A549 (cell line): ENCODE measurements at regions not wholly inside any gene's neighbourhood (a gene's known extent, or its start where the extent isn't known, plus 50 kb on each side); places are given as distances from the start of the nearest gene placed in this dataset.

ENCODE experiments used
- ATAC-seq, 2 experiments: fragments of 200-7000 bp in 1 of 2; fragments of >200 bp in 1 of 2; cut with Nextera tagmentation in 1 of 2; cut with Tn5 transposase in 1 of 2; 3 replicates each; pipeline versions ENCODE4 v1.8.0 to v1.9.1; 2018 to 2020; ENCODE audit warnings: mild to moderate bottlenecking in 1 of 2, moderate library complexity in 1 of 2
- CTCF ChIA-PET: fragments of 300-600 bp; sonication (Branson Sonifier 250); formaldehyde crosslinking; extraction: SDS; loops from one replicate; lab custom pipeline; 2021; ENCODE audit warnings: antibody characterized with exemption, inconsistent platforms; lab: Yijun Ruan, JAX
- POLR2A ChIA-PET: fragments of 350-600 bp; formaldehyde crosslinking; extraction: SDS; loops from one replicate; lab custom pipeline; 2021; ENCODE audit warnings: antibody characterized with exemption, inconsistent platforms; lab: Yijun Ruan, JAX
- DNase-seq, 2 experiments: peaks; one replicate each; pipeline versions ENCODE4 v3.0.0 to v3.0.0-alpha.2; 2011 to 2016; ENCODE audit warnings: low read depth in 1 of 2, low spot score in 1 of 2
- FAIRE-seq: peaks from 2 replicates; lab custom pipeline; 2011; peaks lifted over from hg19 to GRCh38; lab: Jason Lieb, UNC
- H3K27ac ChIP-seq, 2 experiments: fragments of >200 bp; sonication (Bioruptor Twin); formaldehyde crosslinking; 3 replicates each; pipeline ENCODE4 v1.5.1; 2016 to 2017
- H3K4me1 ChIP-seq: fragments of >200 bp; sonication (Bioruptor Twin); formaldehyde crosslinking; 3 replicates; pipeline ENCODE4 v1.6.1; 2016
- H3K4me2 ChIP-seq: fragments of >200 bp; sonication (Bioruptor Twin); formaldehyde crosslinking; 3 replicates; pipeline ENCODE4 v1.6.1; 2016
- H3K4me3 ChIP-seq: fragments of >200 bp; sonication (Bioruptor Twin); formaldehyde crosslinking; 3 replicates; pipeline ENCODE4 v1.5.1; 2016
- H3K9me3 ChIP-seq: fragments of >200 bp; sonication (Bioruptor Twin); formaldehyde crosslinking; 3 replicates; pipeline ENCODE4 v1.6.1; 2016
- BHLHE40 ChIP-seq: IDR thresholded peaks from 2 replicates; pipeline ENCODE4 v1.6.1; 2012; ENCODE audit warnings: low read depth, low read length, inconsistent platforms
- CHD4 ChIP-seq: fragments of 200-600 bp; sonication (generic); IDR thresholded peaks from 2 replicates; pipeline ENCODE4 v1.6.1; 2016; ENCODE audit warnings: antibody characterized with exemption, mild to moderate bottlenecking, borderline replicate concordance
- EP300 ChIP-seq, 2 experiments: fragments of >200 bp; sonication (Bioruptor Twin); formaldehyde crosslinking; IDR thresholded peaks; 2 replicates in 1 of 2; 3 replicates in 1 of 2; pipeline ENCODE4 v1.6.1; 2016 to 2017
- ESRRA ChIP-seq: fragments of 150-350 bp; IDR thresholded peaks from 2 replicates; pipeline ENCODE4 v1.6.1; 2014; ENCODE audit warnings: mild to moderate bottlenecking, low read length, borderline replicate concordance
- FOSB ChIP-seq: fragments of 250-450 bp; sonication (Bioruptor Pico); IDR thresholded peaks from 2 replicates; pipeline ENCODE4 v1.5.0; 2020; ENCODE audit warnings: mild to moderate bottlenecking, moderate library complexity
- FOSL2 ChIP-seq, 2 experiments: fragments of 450-650 bp in 1 of 2; fragments of >200 bp in 1 of 2; sonication (Bioruptor Twin) in 1 of 2; formaldehyde crosslinking; IDR thresholded peaks; 2 replicates each; pipeline versions ENCODE4 v1.5.0 to v1.6.1; 2016 to 2020; ENCODE audit warnings: mild to moderate bottlenecking in 1 of 2, moderate library complexity in 1 of 2
- GATA3 ChIP-seq: IDR thresholded peaks from 2 replicates; pipeline ENCODE4 v1.6.1; 2012; ENCODE audit warnings: borderline replicate concordance
- HEYL ChIP-seq: fragments of 250-450 bp; sonication (Bioruptor Pico); IDR thresholded peaks from 2 replicates; pipeline ENCODE4 v1.8.0; 2021; ENCODE audit warnings: mild to moderate bottlenecking, moderate library complexity
- HOXA7 ChIP-seq: fragments of 250-450 bp; sonication (Bioruptor Pico); IDR thresholded peaks from 2 replicates; pipeline ENCODE4 v1.5.0; 2020; ENCODE audit warnings: mild to moderate bottlenecking, moderate library complexity
- HOXB13 ChIP-seq: fragments of 250-450 bp; sonication (Bioruptor Pico); IDR thresholded peaks from 2 replicates; pipeline ENCODE4 v1.5.0; 2020; ENCODE audit warnings: low read depth, mild to moderate bottlenecking, moderate library complexity
- JUN ChIP-seq, 2 experiments: fragments of >200 bp; sonication (Bioruptor Twin); formaldehyde crosslinking; IDR thresholded peaks; 2 replicates in 1 of 2; 3 replicates in 1 of 2; pipeline ENCODE4 v1.6.1; 2016 to 2017
- JUNB ChIP-seq: fragments of >200 bp; sonication (Bioruptor Twin); formaldehyde crosslinking; IDR thresholded peaks from 2 replicates; pipeline ENCODE4 v1.6.1; 2016
- MYC ChIP-seq: IDR thresholded peaks from 2 replicates; pipeline ENCODE4 v1.6.1; 2012; ENCODE audit warnings: mild to moderate bottlenecking, inconsistent platforms, low read length, improper control_type of control experiment, borderline replicate concordance
- NFE2L2 ChIP-seq: fragments of 150-350 bp; conservative IDR thresholded peaks from 2 replicates; pipeline ENCODE4 v1.6.1; 2014; ENCODE audit warnings: low read length
- PHF8 ChIP-seq: fragments of 200-600 bp; sonication (generic); IDR thresholded peaks from 2 replicates; pipeline ENCODE4 v1.6.1; 2016; ENCODE audit warnings: low read depth, mild to moderate bottlenecking, antibody characterized with exemption, moderate library complexity, borderline replicate concordance
- POLR2A ChIP-seq: IDR thresholded peaks from 2 replicates; pipeline ENCODE4 v1.6.1; 2012; ENCODE audit warnings: mild to moderate bottlenecking, low read length
- RARB ChIP-seq: fragments of 250-450 bp; sonication (Bioruptor Pico); IDR thresholded peaks from 2 replicates; pipeline ENCODE4 v1.8.0; 2021; ENCODE audit warnings: mild to moderate bottlenecking, moderate library complexity
- SMC3 ChIP-seq: fragments of >200 bp; sonication (Bioruptor Twin); formaldehyde crosslinking; IDR thresholded peaks from 3 replicates; pipeline ENCODE4 v1.6.1; 2018; ENCODE audit warnings: inconsistent platforms
- ZFP36 ChIP-seq: fragments of 450-650 bp; IDR thresholded peaks from 2 replicates; pipeline ENCODE4 v1.6.1; 2014; ENCODE audit warnings: borderline replicate concordance; ENCODE audit not compliant: partially characterized antibody
- WGBS: methylation state at CpG from one replicate; pipeline ENCODE4 v1.1.6; 2017; ENCODE audit errors: missing lambda C conversion rate; 5-methylcytosine and 5-hydroxymethylcytosine counted together
- TF ChIP-seq, protein P1 (sequence below): fragments of >200 bp; sonication (Bioruptor Twin); formaldehyde crosslinking; IDR thresholded peaks from 3 replicates; pipeline ENCODE4 v1.5.1; 2016
- TF ChIP-seq, protein P2 (sequence below): fragments of 450-650 bp; IDR thresholded peaks from 2 replicates; pipeline ENCODE4 v1.6.1; 2014; ENCODE audit warnings: antibody characterized with exemption
- TF ChIP-seq, protein P3 (sequence below): IDR thresholded peaks from 2 replicates; pipeline ENCODE4 v1.6.1; 2012
- TF ChIP-seq, protein P4 (sequence below): fragments of >200 bp; sonication (Bioruptor Twin); formaldehyde crosslinking; IDR thresholded peaks from 2 replicates; pipeline ENCODE4 v1.6.1; 2016
- TF ChIP-seq, protein P5 (sequence below): IDR thresholded peaks from 2 replicates; pipeline ENCODE4 v1.6.1; 2012; ENCODE audit warnings: low read depth, borderline replicate concordance
- TF ChIP-seq, protein P6 (sequence below): fragments of 250-450 bp; sonication (Bioruptor Pico); IDR thresholded peaks from 2 replicates; pipeline ENCODE4 v1.5.0; 2020; ENCODE audit warnings: low read depth, mild to moderate bottlenecking, moderate library complexity

DNA sequence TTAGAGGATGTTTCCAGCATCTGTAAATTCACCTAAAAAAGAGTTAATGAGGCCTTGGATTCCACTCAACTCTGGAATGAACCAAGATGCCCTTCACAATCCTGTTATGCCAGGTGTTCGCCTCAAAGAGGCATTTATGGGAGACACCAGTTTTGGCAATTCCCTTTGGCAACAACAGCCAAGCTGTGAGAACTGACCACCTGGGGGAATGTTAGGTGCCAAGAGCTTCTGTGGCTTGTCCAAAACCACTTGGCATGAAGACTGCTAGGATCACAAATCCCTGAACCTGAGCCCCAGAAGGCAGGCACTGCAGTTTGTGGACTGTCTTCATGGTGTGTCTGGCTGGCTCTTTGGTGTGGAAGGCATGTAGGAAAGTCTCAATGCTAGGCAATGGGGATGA, 164.4 kb upstream of the BDNF start:
- DNase-seq (no peak), ATAC-seq (no peak), FAIRE-seq (no peak)
- ChIA-PET POLR2A (no interaction called here), CTCF (interaction anchor here (1.1 to 1.3 kb wide), 3 partner anchors 11 to 147 kb away, joined by 3 to 5 read pairs (median 3); no protein-coding TSS in a partner anchor)
- H3K27ac ChIP-seq, result no peak overlapping the region
- no peak overlapping the region for H3K4me3 ChIP-seq
- peaks cover 6% of the 10 kb centered on the region; the same call in 2 of the 3 replicates for H3K4me1 ChIP-seq
- TF ChIP-seq BHLHE40, result no peak
- TF ChIP-seq ZFP36, result no peak
- TF ChIP-seq, protein P1, sequence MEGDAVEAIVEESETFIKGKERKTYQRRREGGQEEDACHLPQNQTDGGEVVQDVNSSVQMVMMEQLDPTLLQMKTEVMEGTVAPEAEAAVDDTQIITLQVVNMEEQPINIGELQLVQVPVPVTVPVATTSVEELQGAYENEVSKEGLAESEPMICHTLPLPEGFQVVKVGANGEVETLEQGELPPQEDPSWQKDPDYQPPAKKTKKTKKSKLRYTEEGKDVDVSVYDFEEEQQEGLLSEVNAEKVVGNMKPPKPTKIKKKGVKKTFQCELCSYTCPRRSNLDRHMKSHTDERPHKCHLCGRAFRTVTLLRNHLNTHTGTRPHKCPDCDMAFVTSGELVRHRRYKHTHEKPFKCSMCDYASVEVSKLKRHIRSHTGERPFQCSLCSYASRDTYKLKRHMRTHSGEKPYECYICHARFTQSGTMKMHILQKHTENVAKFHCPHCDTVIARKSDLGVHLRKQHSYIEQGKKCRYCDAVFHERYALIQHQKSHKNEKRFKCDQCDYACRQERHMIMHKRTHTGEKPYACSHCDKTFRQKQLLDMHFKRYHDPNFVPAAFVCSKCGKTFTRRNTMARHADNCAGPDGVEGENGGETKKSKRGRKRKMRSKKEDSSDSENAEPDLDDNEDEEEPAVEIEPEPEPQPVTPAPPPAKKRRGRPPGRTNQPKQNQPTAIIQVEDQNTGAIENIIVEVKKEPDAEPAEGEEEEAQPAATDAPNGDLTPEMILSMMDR, result no peak
- no peak for TF ChIP-seq GATA3
- TF ChIP-seq, protein P2, sequence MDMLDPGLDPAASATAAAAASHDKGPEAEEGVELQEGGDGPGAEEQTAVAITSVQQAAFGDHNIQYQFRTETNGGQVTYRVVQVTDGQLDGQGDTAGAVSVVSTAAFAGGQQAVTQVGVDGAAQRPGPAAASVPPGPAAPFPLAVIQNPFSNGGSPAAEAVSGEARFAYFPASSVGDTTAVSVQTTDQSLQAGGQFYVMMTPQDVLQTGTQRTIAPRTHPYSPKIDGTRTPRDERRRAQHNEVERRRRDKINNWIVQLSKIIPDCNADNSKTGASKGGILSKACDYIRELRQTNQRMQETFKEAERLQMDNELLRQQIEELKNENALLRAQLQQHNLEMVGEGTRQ, result no peak
- TF ChIP-seq PHF8, result no peak
- TF ChIP-seq, protein P3, sequence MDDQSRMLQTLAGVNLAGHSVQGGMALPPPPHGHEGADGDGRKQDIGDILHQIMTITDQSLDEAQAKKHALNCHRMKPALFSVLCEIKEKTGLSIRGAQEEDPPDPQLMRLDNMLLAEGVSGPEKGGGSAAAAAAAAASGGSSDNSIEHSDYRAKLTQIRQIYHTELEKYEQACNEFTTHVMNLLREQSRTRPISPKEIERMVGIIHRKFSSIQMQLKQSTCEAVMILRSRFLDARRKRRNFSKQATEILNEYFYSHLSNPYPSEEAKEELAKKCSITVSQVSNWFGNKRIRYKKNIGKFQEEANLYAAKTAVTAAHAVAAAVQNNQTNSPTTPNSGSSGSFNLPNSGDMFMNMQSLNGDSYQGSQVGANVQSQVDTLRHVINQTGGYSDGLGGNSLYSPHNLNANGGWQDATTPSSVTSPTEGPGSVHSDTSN, result no peak
- no peak for TF ChIP-seq MYC
- 100% methylated on average over 1 of the region's 1 CpG for WGBS
- no peak overlapping the region for H3K4me2 ChIP-seq
- no peaks in the 10 kb centered on the region for H3K9me3 ChIP-seq

DNA sequence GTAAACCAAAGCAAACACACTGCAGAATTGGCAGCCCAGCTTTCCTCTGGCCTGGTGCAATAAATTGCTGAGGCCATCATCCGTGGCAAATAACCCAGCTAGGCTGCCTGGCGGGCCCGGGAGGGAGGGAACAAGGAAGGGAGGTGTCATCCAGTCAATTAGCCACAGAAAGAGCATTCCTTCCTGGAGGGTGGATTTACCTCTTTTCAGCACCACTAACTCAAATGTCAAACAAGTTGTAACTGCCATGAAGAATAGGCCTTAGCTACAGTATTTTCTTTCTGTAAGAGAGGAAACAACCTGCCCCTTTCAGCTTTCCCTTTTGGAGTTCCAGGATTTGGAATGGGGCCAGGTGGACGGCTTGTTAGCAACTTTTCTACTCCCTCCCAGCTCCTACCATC, 163.8 kb upstream of the BDNF start:
- Histone ChIP-seq H3K9me3 (no peaks in the 10 kb centered on the region), H3K4me3 (no peak overlapping the region), H3K4me1 (peaks cover 6% of the 10 kb centered on the region; the same call in 2 of the 3 replicates), H3K27ac (no peak overlapping the region), H3K4me2 (no peak overlapping the region)
- 63% methylated on average over 4 of the region's 4 CpGs for WGBS
- CTCF ChIA-PET, result interaction anchor here (1.1 to 1.3 kb wide), 2 partner anchors 10 to 147 kb away, joined by 3 to 5 read pairs; no protein-coding TSS in a partner anchor
- no peak for TF ChIP-seq JUN (IDR thresholded peaks at IDR 0.05)
- no peak for TF ChIP-seq FOSL2 (IDR thresholded peaks at IDR 0.05)
- no peak for TF ChIP-seq FOSL2 (CRISPR knock-in tag; IDR thresholded peaks at IDR 0.05)
- TF ChIP-seq MYC, result no peak
- no peak for TF ChIP-seq POLR2A
- no peak for TF ChIP-seq HOXB13 (CRISPR knock-in tag)
- TF ChIP-seq, protein P4, sequence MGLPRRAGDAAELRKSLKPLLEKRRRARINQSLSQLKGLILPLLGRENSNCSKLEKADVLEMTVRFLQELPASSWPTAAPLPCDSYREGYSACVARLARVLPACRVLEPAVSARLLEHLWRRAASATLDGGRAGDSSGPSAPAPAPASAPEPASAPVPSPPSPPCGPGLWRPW, result no peak
- no peak for TF ChIP-seq SMC3
- no peak for TF ChIP-seq NFE2L2
- TF ChIP-seq CHD4, result no peak
- no peak for TF ChIP-seq JUNB
- no peak for TF ChIP-seq ESRRA
- TF ChIP-seq, protein P5, sequence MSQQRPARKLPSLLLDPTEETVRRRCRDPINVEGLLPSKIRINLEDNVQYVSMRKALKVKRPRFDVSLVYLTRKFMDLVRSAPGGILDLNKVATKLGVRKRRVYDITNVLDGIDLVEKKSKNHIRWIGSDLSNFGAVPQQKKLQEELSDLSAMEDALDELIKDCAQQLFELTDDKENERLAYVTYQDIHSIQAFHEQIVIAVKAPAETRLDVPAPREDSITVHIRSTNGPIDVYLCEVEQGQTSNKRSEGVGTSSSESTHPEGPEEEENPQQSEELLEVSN, result no peak
- TF ChIP-seq RARB, result no peak
- no peak for DNase-seq
- no peak for FAIRE-seq
- POLR2A ChIA-PET, result no interaction called here
- ATAC-seq, result no peak

DNA sequence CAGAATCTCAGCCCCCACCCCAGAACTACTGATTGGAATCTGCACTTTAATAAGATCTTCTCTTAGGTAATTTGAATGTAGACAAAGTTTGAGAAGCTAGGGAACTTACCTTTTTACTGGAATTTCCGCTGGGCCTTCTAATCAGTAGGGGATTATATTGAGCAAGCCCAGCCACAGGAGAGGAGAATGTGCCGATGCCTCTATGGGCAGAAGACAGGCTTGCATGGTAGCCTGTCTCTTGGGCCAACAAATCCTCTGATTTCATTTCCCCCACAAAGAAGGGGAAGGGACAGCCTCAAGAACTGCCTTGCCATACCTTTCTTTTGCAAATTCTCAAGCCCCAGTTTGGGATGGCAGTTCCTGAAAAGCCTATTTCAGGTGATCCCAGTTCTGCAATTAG, 163.4 kb upstream of the BDNF start:
- no peak for DNase-seq
- no peaks in the 10 kb centered on the region for H3K9me3 ChIP-seq
- H3K4me1 ChIP-seq, result peaks cover 6% of the 10 kb centered on the region; the same call in 2 of the 3 replicates
- TF ChIP-seq JUNB, result no peak
- TF ChIP-seq, protein P6, sequence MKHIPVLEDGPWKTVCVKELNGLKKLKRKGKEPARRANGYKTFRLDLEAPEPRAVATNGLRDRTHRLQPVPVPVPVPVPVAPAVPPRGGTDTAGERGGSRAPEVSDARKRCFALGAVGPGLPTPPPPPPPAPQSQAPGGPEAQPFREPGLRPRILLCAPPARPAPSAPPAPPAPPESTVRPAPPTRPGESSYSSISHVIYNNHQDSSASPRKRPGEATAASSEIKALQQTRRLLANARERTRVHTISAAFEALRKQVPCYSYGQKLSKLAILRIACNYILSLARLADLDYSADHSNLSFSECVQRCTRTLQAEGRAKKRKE (CRISPR knock-in tag), result no peak
- no peak for TF ChIP-seq CHD4
- TF ChIP-seq FOSB, result no peak
- no peak for TF ChIP-seq HOXA7 (CRISPR knock-in tag)
- TF ChIP-seq HOXB13 (CRISPR knock-in tag), result no peak
- no peak for TF ChIP-seq GATA3
- TF ChIP-seq SMC3, result no peak
- no peak for TF ChIP-seq EP300 (IDR thresholded peaks at IDR 0.05)
- TF ChIP-seq JUN (IDR thresholded peaks at IDR 0.05), result no peak
- TF ChIP-seq MYC, result no peak
- TF ChIP-seq HEYL (CRISPR knock-in tag), result no peak
- TF ChIP-seq, protein P2, result no peak
- FAIRE-seq, result no peak
- no peak for ATAC-seq
- ChIA-PET CTCF (interaction anchor here (1.1 to 1.3 kb wide), 2 partner anchors 10 to 146 kb away, joined by 3 to 5 read pairs; no protein-coding TSS in a partner anchor), POLR2A (no interaction called here)
- 96% methylated on average over 2 of the region's 2 CpGs for WGBS
- H3K4me2 ChIP-seq, result no peak overlapping the region
- H3K27ac ChIP-seq, result no peak overlapping the region
- H3K4me3 ChIP-seq, result no peak overlapping the region
